Bronchial epithelial cell (primary cell): ENCODE measurements at regions not wholly inside any gene's neighbourhood (a gene's known extent, or its start where the extent isn't known, plus 50 kb on each side); places are given as distances from the start of the nearest gene placed in this dataset.

ENCODE experiments used
- DNase-seq: peaks from one replicate; pipeline ENCODE4 v3.0.0-alpha.2; 2010; ENCODE audit warnings: low read depth
- FAIRE-seq: peaks from 2 replicates; lab custom pipeline; 2011; peaks lifted over from hg19 to GRCh38; lab: Jason Lieb, UNC
- H3K27me3 ChIP-seq: 2 replicates; pipeline ENCODE4 v1.5.1; 2011; ENCODE audit warnings: low read length; ENCODE audit not compliant: control insufficient read depth, insufficient read depth
- H3K36me3 ChIP-seq: 2 replicates; pipeline ENCODE4 v1.5.1; 2011; ENCODE audit warnings: low read length; ENCODE audit not compliant: control insufficient read depth, insufficient read depth
- H3K4me3 ChIP-seq: 2 replicates; pipeline ENCODE4 v1.5.1; 2011; ENCODE audit warnings: mild to moderate bottlenecking, low read depth, low read length, control low read depth
- TF ChIP-seq, protein P1 (sequence below): IDR thresholded peaks from 2 replicates; pipeline ENCODE4 v1.5.1; 2011; ENCODE audit warnings: mild to moderate bottlenecking, moderate library complexity, low read length, control low read depth, inconsistent platforms; ENCODE audit not compliant: insufficient read depth, severe bottlenecking

DNA sequence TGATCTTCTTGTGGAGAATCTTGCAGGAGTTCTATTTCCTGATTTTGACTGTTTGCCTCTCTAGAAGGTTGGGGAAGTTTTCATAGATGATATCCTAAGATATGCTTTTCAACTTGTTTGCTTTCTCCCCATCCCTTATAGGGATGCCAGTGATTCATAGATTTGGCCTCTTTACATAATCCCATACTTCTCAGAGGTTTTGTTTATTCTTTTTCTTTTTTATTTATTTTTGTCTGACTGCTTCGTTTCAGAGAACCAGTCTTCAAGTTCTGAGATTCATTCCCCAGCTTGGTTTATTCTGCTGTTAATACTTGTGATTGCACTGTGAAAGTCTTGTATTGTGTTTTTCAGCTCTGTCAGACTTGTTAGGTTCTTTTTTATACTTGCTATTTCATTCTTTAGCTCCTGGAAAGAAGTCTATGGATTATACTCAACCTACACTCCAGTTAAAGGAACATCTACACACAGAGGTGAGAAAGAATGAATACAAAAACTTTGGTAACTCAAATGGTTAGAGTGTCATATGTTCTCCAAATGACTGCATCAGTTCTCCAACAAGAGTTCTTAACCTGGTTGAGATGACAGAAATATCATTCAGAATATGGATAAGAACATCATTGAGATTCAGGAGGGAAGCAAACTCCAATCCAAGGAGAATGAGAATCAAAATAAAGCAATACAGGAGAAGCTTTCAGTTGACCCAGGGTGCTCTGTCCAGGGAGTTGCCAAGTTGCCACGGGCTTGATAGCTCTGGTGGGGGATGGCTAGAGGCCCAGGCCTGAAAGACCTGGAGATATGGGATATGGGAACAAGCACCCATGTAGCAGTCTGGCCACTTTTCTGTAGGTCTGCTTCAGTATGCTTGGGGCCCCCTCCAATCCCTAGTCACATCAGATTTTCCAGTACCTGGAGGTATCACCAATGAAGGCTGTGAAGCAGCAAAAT lies 150.3 kb downstream of the AHR start:
- no peaks in the 10 kb centered on the region for H3K36me3 ChIP-seq
- no peaks in the 10 kb centered on the region for H3K27me3 ChIP-seq
- H3K4me3 ChIP-seq: no peak overlapping the region
- peak; percentile 31 for DNase-seq
- no peak for FAIRE-seq
- TF ChIP-seq, protein P1, sequence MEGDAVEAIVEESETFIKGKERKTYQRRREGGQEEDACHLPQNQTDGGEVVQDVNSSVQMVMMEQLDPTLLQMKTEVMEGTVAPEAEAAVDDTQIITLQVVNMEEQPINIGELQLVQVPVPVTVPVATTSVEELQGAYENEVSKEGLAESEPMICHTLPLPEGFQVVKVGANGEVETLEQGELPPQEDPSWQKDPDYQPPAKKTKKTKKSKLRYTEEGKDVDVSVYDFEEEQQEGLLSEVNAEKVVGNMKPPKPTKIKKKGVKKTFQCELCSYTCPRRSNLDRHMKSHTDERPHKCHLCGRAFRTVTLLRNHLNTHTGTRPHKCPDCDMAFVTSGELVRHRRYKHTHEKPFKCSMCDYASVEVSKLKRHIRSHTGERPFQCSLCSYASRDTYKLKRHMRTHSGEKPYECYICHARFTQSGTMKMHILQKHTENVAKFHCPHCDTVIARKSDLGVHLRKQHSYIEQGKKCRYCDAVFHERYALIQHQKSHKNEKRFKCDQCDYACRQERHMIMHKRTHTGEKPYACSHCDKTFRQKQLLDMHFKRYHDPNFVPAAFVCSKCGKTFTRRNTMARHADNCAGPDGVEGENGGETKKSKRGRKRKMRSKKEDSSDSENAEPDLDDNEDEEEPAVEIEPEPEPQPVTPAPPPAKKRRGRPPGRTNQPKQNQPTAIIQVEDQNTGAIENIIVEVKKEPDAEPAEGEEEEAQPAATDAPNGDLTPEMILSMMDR: no peak

DNA sequence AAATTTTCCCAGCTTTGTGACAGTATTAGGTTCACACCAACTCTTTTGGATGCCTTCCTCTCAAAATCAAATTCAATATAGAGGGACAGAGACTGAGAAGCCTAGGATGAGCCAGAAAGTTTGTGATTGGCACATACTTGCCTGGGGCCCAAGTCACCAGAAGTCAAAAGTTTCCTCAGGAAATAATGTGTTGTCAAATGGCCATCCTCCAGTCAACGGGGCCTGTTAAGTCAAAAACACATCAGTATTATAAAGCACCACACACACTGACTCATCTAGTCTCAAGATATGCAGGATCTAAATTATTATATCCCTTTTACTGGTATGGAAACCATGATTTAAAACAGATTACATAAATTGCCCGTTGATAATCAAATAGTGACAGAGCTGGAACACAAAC lies 158.1 kb downstream of the AHR start:
- H3K4me3 ChIP-seq: no peak overlapping the region
- H3K27me3 ChIP-seq: no peaks in the 10 kb centered on the region
- no peaks in the 10 kb centered on the region for H3K36me3 ChIP-seq
- no peak for DNase-seq
- TF ChIP-seq, protein P1: no peak
- FAIRE-seq: no peak

DNA sequence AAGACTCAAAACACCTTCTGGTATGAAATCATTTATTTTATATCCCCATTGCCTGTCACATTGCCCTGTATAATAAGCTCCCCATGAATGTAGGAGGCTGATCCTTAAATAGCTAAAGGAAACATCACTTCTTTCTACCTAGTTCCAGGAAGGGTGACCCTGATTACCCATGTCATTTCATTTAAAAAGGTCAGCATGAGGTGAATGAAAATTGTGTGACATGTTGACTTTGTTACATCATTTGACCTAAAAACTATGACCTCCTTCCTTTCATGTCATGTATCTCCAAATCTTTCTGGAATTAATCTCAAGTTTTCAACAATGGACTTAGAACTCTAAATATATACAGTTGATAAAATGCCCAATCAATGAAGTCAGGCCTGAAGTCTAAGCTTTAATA lies 161.5 kb downstream of the AHR start:
- FAIRE-seq (no peak), DNase-seq (no peak)
- Histone ChIP-seq H3K36me3 (no peaks in the 10 kb centered on the region), H3K4me3 (no peak overlapping the region), H3K27me3 (no peaks in the 10 kb centered on the region)
- TF ChIP-seq, protein P1: no peak

DNA sequence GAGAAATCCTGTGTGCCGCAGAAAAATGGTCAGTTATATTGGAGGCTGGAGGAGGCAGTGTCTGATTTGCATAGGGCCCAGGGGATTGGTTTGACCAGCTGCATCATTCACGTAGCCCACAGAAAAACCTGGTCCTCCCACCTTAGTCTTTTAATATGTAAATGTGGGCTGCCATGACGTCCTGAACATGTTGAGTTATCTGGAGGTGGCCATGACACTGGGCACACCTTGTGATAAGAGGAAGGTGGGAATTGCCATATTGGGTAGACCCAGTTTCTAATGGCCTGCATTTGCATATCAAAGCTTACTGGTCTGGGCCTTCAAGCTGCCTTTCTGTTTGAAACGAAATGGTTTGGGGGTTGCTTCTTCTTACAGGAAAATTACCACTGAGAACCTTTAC lies 162.2 kb downstream of the AHR start:
- Histone ChIP-seq H3K27me3 (no peaks in the 10 kb centered on the region), H3K36me3 (no peaks in the 10 kb centered on the region), H3K4me3 (no peak overlapping the region)
- FAIRE-seq (no peak), DNase-seq (no peak)
- TF ChIP-seq, protein P1: no peak

DNA sequence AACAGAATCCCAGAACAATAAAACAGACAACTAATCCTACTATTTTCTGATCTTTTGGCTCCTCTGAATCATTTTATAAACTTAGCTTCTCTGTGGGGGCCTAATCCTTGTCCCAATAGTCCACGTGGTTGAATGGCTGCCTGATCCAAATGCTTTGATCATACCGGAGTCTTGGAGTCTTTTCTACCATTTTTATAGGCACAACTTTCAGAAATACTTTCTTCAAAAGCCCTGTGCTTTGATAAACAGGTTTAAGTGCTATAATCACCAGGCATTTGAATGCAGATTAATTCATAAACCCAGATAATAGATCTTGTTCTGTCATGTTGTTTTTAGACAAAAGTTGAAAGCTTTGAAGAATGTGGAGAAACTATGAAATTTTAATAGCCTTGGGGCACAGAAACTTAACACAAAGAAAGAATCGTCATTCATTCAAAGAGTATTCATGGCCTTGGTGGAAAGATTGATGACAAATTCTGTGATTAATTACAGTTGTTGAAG lies 163.7 kb downstream of the AHR start:
- TF ChIP-seq, protein P1: no peak

More for the DNA sequence above, 163.7 kb downstream of the AHR start:
- FAIRE-seq (no peak), DNase-seq (peak; percentile 71)
- no peaks in the 10 kb centered on the region for H3K27me3 ChIP-seq
- no peaks in the 10 kb centered on the region for H3K36me3 ChIP-seq
- no peak overlapping the region for H3K4me3 ChIP-seq
